ENCODE measurements at regions not wholly inside any gene's neighbourhood (a gene's known extent, or its start where the extent isn't known, plus 50 kb on each side); places are given as distances from the start of the nearest gene placed in this dataset.

DNA sequence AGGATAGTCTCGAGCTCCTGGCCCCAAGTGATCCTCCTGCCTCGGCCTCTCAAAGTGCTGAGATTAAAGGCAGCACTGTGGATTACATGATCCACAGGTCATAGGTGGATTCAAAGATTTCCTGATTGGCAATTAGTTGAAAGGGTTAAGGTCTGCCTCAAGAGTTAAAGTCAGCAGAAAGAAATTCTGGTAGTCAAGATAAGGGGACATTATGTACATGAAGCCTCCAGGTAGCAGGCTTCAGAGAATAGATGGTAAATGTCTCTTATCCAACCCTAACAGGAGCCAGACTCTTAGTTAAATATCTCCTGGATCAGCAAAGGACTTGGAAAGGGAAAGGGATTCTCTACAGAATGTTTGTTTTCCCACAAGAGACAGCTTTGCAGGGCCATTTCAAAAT lies 93.7 kb downstream of the SKIDA1 start:
- Histone ChIP-seq H2AFZ (ENCODE audit: low read length) (no peak overlapping the region), H4K91ac (replicated peaks; ENCODE audit: insufficient read length, low read length) (no peak overlapping the region), H3K79me1 (ENCODE audit: low read depth, low read length) (no peaks in the 10 kb centered on the region), H3K56ac (replicated peaks; ENCODE audit: insufficient read length, low read depth, low read length) (no peak overlapping the region), H3K4me3 (ENCODE audit: extremely low read depth in 1 of 4, insufficient read depth in 2 of 4, low read depth in 3 of 4, low read length in 4 of 4) (no peak overlapping the region), H3K36me3 (ENCODE audit: control insufficient read depth in 2 of 4, insufficient read depth in 4 of 4, low read length in 3 of 4) (peaks cover 0 to 3% (median under 1%) of the 10 kb centered on the region in 4 experiments; a peak in 1 of 8 replicates), H2AK5ac (ENCODE audit: low read depth, low read length) (no peak overlapping the region), H3K4ac (replicated peaks; ENCODE audit: insufficient read length, low read depth, low read length) (no peak overlapping the region), H2BK5ac (ENCODE audit: low read depth, low read length) (no peak overlapping the region), H2BK12ac (ENCODE audit: low read depth, low read length) (no peak overlapping the region), H3K4me2 (ENCODE audit: insufficient read depth in 1 of 2, low read depth in 2 of 2, low read length in 2 of 2) (no peak overlapping the region), H2BK120ac (replicated peaks; ENCODE audit: low read depth, low read length) (no peak overlapping the region), H3K18ac (ENCODE audit: extremely low read depth, low read length) (no peak overlapping the region), H4K20me1 (replicated peaks in 1 of 2; ENCODE audit: control insufficient read depth in 1 of 2, insufficient read depth in 2 of 2, low read length in 2 of 2) (no peaks in the 10 kb centered on the region), H3K4me1 (replicated peaks in 1 of 4; ENCODE audit: control insufficient read depth in 3 of 4, insufficient read depth in 4 of 4, low read length in 3 of 4) (no peaks in the 10 kb centered on the region), H3K23me2 (ENCODE audit: low read depth, low read length) (no peaks in the 10 kb centered on the region), H3K27ac (ENCODE audit: low read depth, low read length) (no peak overlapping the region), H3K23ac (ENCODE audit: insufficient read length) (no peak overlapping the region), H4K8ac (ENCODE audit: extremely low read depth, insufficient read depth, low read length) (no peak overlapping the region), H2BK20ac (ENCODE audit: low read length) (no peak overlapping the region), H3K27me3 (replicated peaks in 1 of 4; ENCODE audit: control insufficient read depth in 3 of 4, extremely low read depth in 1 of 4, insufficient read depth in 3 of 4, low read length in 3 of 4) (no peaks in the 10 kb centered on the region), H3K9ac (replicated peaks in 1 of 4; ENCODE audit: extremely low read depth in 1 of 4, low read depth in 3 of 4, low read length in 3 of 4) (no peak overlapping the region), H3K79me2 (ENCODE audit: control insufficient read depth in 1 of 2, insufficient read depth in 2 of 2, low read length in 2 of 2) (no peaks in the 10 kb centered on the region), H3K9me3 (ENCODE audit: insufficient read depth in 2 of 2, low read depth in 1 of 2, low read length in 1 of 2) (peaks cover 3 to 14% of the 10 kb centered on the region in 2 experiments), H4K5ac (ENCODE audit: insufficient read length, low read depth, low read length) (no peak overlapping the region), H3K14ac (ENCODE audit: insufficient read length) (no peak overlapping the region), H2BK15ac (ENCODE audit: low read length) (no peak overlapping the region)
- FAIRE-seq (no peak), DNase-seq (ENCODE audit: low read depth in 1 of 2, low spot score in 2 of 2) (no peak)
- 87% methylated on average over 2 of the region's 2 CpGs; no CpG with 5 or more reads in 1 of the 2 experiments for WGBS, 2 experiments (ENCODE audit: extremely low coverage in 1 of 2, insufficient coverage in 1 of 2, insufficient read length in 1 of 2, insufficient replicate concordance in 2 of 2, low coverage in 1 of 2, low lambda C conversion rate in 2 of 2, missing lambda C conversion rate in 1 of 2)
- ChIA-PET POLR2A (ENCODE audit: partially characterized antibody) (no interaction called here), CTCF (ENCODE audit: partially characterized antibody) (no interaction called here)
- TF ChIP-seq, protein P1, sequence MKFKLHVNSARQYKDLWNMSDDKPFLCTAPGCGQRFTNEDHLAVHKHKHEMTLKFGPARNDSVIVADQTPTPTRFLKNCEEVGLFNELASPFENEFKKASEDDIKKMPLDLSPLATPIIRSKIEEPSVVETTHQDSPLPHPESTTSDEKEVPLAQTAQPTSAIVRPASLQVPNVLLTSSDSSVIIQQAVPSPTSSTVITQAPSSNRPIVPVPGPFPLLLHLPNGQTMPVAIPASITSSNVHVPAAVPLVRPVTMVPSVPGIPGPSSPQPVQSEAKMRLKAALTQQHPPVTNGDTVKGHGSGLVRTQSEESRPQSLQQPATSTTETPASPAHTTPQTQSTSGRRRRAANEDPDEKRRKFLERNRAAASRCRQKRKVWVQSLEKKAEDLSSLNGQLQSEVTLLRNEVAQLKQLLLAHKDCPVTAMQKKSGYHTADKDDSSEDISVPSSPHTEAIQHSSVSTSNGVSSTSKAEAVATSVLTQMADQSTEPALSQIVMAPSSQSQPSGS (IDR thresholded peaks at IDR 0.05; ENCODE audit: low read length), result no peak
- TF ChIP-seq, protein P2, sequence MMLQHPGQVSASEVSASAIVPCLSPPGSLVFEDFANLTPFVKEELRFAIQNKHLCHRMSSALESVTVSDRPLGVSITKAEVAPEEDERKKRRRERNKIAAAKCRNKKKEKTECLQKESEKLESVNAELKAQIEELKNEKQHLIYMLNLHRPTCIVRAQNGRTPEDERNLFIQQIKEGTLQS (IDR thresholded peaks at IDR 0.05; ENCODE audit: insufficient read depth, low read depth, low read length), result no peak
- TF ChIP-seq EGR1 (IDR thresholded peaks at IDR 0.05; ENCODE audit: borderline replicate concordance, low read depth, low read length) (no peak), NANOG (IDR thresholded peaks at IDR 0.05; ENCODE audit: insufficient read depth, low read depth, low read length, poor library complexity, severe bottlenecking) (no peak), RXRA (IDR thresholded peaks at IDR 0.05; ENCODE audit: insufficient read depth, low read depth, low read length) (no peak), ZNF274 (IDR thresholded peaks at IDR 0.05; ENCODE audit: borderline replicate concordance, extremely low read depth, low read length) (no peak), SAP30 (IDR thresholded peaks at IDR 0.05; ENCODE audit: insufficient read depth, insufficient replicate concordance, low read length) (no peak), BCL11A (IDR thresholded peaks at IDR 0.05; ENCODE audit: low read depth in 2 of 2, low read length in 2 of 2) (no peak), EZH2 (IDR thresholded peaks at IDR 0.05; ENCODE audit: low read depth, low read length, severe bottlenecking) (no peak), SRF (IDR thresholded peaks at IDR 0.05; ENCODE audit: low read depth, low read length) (no peak), HDAC6 (IDR thresholded peaks at IDR 0.05; ENCODE audit: low read depth, low read length) (no peak)
